MCF 10A (cell line): ENCODE measurements at regions not wholly inside any gene's neighbourhood (a gene's known extent, or its start where the extent isn't known, plus 50 kb on each side); places are given as distances from the start of the nearest gene placed in this dataset.

ENCODE experiments used
- BruUV-seq: library from RNA; stranded (reverse); fragments of 400-500 nt; replicated peaks from 2 replicates; lab custom pipeline; 2021; lab: Mats Ljungman, UMichigan
- CTCF ChIA-PET: fragments of 300-600 bp; sonication (Branson Sonifier 250); formaldehyde crosslinking; extraction: SDS; loops from one replicate; lab custom pipeline; 2021; ENCODE audit warnings: antibody characterized with exemption, inconsistent platforms; lab: Yijun Ruan, JAX
- POLR2A ChIA-PET: fragments of 300-600, 350-650 bp; sonication (Branson Sonifier 250); formaldehyde crosslinking; extraction: SDS; loops from one replicate; lab custom pipeline; 2020; ENCODE audit warnings: antibody characterized with exemption, inconsistent platforms; lab: Yijun Ruan, JAX
- DNase-seq: peaks from one replicate; pipeline ENCODE4 v3.0.0-alpha.2; 2018; ENCODE audit not compliant: unreplicated experiment
- H3K27ac Mint-ChIP-seq: one replicate; pipeline ENCODE4 v1.8.0; 2022; ENCODE audit warnings: mild to moderate bottlenecking, low read depth, mixed read lengths; ENCODE audit not compliant: unreplicated experiment
- H3K27me3 Mint-ChIP-seq: one replicate; pipeline ENCODE4 v1.8.0; 2022; ENCODE audit warnings: mixed read lengths; ENCODE audit not compliant: insufficient read depth, unreplicated experiment
- H3K36me3 Mint-ChIP-seq: one replicate; pipeline ENCODE4 v1.8.0; 2022; ENCODE audit warnings: mild to moderate bottlenecking, moderate library complexity, mixed read lengths; ENCODE audit not compliant: insufficient read depth, unreplicated experiment
- H3K4me1 Mint-ChIP-seq: one replicate; pipeline ENCODE4 v1.8.0; 2022; ENCODE audit warnings: mixed read lengths; ENCODE audit not compliant: insufficient read depth, unreplicated experiment
- H3K4me3 Mint-ChIP-seq: one replicate; pipeline ENCODE4 v1.8.0; 2022; ENCODE audit warnings: mild to moderate bottlenecking, moderate library complexity, mixed read lengths; ENCODE audit not compliant: unreplicated experiment
- H3K9me3 Mint-ChIP-seq: one replicate; pipeline ENCODE4 v1.8.0; 2022; ENCODE audit warnings: mixed read lengths; ENCODE audit not compliant: unreplicated experiment
- intact Hi-C: fragments of 100-400 bp; cut with micrococcal nuclease; formaldehyde crosslinking; loops from 2 replicates; pipeline ENCODE4 v1.14.1; 2022
- TF ChIP-seq, protein P1 (sequence below): fragments of 200-600 bp; IDR thresholded peaks from one replicate; pipeline ENCODE4 v1.8.0; 2022; ENCODE audit warnings: antibody characterized with exemption, mild to moderate bottlenecking; ENCODE audit not compliant: unreplicated experiment

DNA sequence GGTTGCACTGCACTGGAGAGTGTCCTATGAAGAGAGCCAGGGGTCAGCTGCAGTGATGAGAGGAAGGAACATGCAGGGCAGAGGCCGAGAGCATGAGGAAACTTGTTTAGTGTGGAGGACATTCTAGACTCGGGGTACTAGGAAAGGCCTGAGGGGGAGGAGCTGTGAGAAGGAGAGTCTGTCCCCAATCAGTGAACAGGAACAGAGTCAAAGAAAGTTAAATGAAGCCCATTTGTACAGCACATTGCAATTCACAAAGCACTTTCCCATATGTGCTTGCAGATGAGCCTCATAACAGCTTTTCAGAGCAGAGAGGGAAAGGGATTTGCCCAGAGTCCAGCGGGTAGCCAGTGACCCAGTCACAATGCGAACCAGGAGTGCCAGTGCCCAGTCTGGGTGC, 83.4 kb downstream of the NAV1 start:
- Mint-ChIP-seq H3K9me3 (no peaks in the 10 kb centered on the region), H3K27me3 (no peaks in the 10 kb centered on the region), H3K36me3 (no peaks in the 10 kb centered on the region), H3K4me1 (peaks cover 39% of the 10 kb centered on the region), H3K27ac (no peak overlapping the region), H3K4me3 (no peak overlapping the region)
- ChIA-PET CTCF (interaction anchor here (0.6 to 1.8 kb wide), 3 partner anchors 14 to 821 kb away, joined by 3 to 5 read pairs (median 5); no protein-coding TSS in a partner anchor), POLR2A (interaction anchor here (0.7 to 1.2 kb wide), 2 partner anchors 12 to 24 kb away, joined by 3 read pairs; no protein-coding TSS in a partner anchor)
- no TSS peak for BruUV-seq
- TF ChIP-seq, protein P1, sequence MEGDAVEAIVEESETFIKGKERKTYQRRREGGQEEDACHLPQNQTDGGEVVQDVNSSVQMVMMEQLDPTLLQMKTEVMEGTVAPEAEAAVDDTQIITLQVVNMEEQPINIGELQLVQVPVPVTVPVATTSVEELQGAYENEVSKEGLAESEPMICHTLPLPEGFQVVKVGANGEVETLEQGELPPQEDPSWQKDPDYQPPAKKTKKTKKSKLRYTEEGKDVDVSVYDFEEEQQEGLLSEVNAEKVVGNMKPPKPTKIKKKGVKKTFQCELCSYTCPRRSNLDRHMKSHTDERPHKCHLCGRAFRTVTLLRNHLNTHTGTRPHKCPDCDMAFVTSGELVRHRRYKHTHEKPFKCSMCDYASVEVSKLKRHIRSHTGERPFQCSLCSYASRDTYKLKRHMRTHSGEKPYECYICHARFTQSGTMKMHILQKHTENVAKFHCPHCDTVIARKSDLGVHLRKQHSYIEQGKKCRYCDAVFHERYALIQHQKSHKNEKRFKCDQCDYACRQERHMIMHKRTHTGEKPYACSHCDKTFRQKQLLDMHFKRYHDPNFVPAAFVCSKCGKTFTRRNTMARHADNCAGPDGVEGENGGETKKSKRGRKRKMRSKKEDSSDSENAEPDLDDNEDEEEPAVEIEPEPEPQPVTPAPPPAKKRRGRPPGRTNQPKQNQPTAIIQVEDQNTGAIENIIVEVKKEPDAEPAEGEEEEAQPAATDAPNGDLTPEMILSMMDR: no peak
- intact Hi-C loops: no loop called here
- DNase-seq: no peak

DNA sequence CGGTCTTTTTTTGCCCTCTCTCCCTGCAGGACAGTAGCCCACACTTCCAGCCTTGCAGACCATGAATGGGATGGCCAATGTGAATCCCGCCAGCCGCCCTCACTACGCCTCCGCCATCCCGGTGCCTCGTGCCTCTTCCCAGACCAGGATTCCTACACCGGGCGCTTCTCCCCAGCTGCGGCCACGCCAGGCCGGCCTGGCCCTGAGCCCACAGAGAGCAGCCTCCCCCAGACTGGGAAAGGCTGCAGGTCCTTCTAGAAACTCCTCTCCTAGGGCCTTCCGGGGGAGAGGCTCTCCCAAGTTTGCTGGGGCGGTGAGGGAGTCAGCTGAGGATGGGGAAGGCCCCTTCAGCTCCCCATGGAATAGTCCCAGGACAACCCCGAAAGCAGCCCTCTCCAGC, 83.9 kb downstream of the NAV1 start:
- BruUV-seq: no TSS peak
- no peaks in the 10 kb centered on the region for H3K27me3 Mint-ChIP-seq
- TF ChIP-seq, protein P1: no peak
- H3K27ac Mint-ChIP-seq: no peak overlapping the region
- intact Hi-C loops: no loop called here
- CTCF ChIA-PET: interaction anchor here (0.7 to 1.8 kb wide), 4 partner anchors 14 to 821 kb away, joined by 3 to 8 read pairs (median 6); no protein-coding TSS in a partner anchor
- H3K4me1 Mint-ChIP-seq: peaks cover 39% of the 10 kb centered on the region
- H3K36me3 Mint-ChIP-seq: no peaks in the 10 kb centered on the region
- POLR2A ChIA-PET: interaction anchor here (0.7 to 1.8 kb wide), 2 partner anchors 12 to 27 kb away, joined by 3 to 4 read pairs; no protein-coding TSS in a partner anchor
- no peak overlapping the region for H3K4me3 Mint-ChIP-seq
- no peak for DNase-seq
- H3K9me3 Mint-ChIP-seq: no peaks in the 10 kb centered on the region

DNA sequence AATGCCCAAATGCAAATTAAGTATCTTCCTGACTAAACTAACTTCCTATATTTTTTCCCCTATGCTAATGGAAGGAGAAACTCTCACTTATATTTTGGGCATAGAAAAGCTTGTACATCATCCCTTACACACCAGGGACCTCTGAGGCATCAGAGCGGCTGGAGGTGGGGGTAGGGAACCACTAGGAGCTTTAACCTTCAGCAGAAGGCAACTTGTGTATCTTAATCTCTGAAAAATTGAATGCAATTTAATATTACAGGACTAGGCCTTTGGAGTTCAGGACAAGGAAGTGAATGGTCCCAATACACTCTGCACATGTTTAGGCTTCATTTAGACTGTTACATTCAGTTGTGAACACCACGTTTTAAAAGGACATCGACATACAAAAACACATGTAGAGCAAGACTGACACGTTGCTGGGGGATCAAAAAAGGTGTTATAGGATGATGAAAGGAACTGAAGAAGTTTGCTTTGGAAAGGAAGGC, 85.9 kb downstream of the NAV1 start:
- Mint-ChIP-seq H3K4me1 (peaks cover 26% of the 10 kb centered on the region), H3K36me3 (no peaks in the 10 kb centered on the region), H3K27me3 (no peaks in the 10 kb centered on the region), H3K9me3 (no peaks in the 10 kb centered on the region), H3K27ac (no peak overlapping the region), H3K4me3 (no peak overlapping the region)
- POLR2A ChIA-PET: interaction anchor here (0.6 to 1.8 kb wide), 5 partner anchors 10 to 121 kb away, joined by 3 to 4 read pairs (median 3); no protein-coding TSS in a partner anchor
- TF ChIP-seq, protein P1: no peak
- CTCF ChIA-PET: interaction anchor here (0.6 to 1.7 kb wide), 5 partner anchors 7 to 85 kb away, joined by 3 to 8 read pairs (median 3); no protein-coding TSS in a partner anchor
- BruUV-seq: no TSS peak
- intact Hi-C loops: no loop called here
- no peak for DNase-seq

DNA sequence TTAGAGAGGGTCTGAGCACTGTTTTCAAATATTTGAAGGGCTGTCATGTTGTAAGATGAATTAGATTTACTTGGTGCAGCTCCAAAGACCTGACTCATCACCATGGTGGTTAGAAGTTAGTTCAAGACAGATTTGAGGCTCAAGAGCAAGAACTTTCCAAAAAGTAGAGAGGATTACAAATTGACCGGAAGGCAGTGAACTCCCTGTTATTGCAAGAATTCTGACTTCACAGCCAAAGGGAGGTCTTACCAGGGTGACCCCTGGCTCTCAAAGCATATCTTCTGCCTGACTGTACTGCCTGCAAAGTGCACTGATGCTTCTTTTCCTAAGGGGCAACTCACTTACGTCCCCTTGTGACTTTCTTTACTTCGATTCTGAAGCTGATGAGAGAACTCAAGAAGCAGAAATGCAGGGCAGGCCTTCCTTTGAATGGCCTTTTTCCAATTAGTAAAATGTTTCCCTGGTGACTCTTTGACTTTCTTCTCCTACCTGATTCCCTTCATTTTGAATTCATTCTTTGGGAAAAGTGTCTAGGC, 86.4 kb downstream of the NAV1 start:
- Mint-ChIP-seq H3K27me3 (no peaks in the 10 kb centered on the region), H3K27ac (no peak overlapping the region), H3K4me3 (no peak overlapping the region), H3K36me3 (no peaks in the 10 kb centered on the region), H3K4me1 (peaks cover 21% of the 10 kb centered on the region), H3K9me3 (no peaks in the 10 kb centered on the region)
- POLR2A ChIA-PET: interaction anchor here (0.8 to 1.5 kb wide), 4 partner anchors 9 to 61 kb away, joined by 3 read pairs; no protein-coding TSS in a partner anchor
- CTCF ChIA-PET: interaction anchor here (0.9 to 1.6 kb wide), 3 partner anchors 81 to 168 kb away, joined by 3 to 7 read pairs (median 3); no protein-coding TSS in a partner anchor
- peak; percentile 94 for DNase-seq
- no TSS peak for BruUV-seq
- intact Hi-C loops: no loop called here
- TF ChIP-seq, protein P1: no peak
